SW480 (cell line): ENCODE measurements at regions not wholly inside any gene's neighbourhood (a gene's known extent, or its start where the extent isn't known, plus 50 kb on each side); places are given as distances from the start of the nearest gene placed in this dataset.
"Not testable (repeated sequence)": the region's sequence is repeated elsewhere in the genome, so short reads cannot be mapped to it uniquely, and the experiment has no call there.

ENCODE experiments used
- DNase-seq: peaks from one replicate; pipeline ENCODE4 v3.0.0-alpha.2; 2016; ENCODE audit warnings: low spot score

DNA sequence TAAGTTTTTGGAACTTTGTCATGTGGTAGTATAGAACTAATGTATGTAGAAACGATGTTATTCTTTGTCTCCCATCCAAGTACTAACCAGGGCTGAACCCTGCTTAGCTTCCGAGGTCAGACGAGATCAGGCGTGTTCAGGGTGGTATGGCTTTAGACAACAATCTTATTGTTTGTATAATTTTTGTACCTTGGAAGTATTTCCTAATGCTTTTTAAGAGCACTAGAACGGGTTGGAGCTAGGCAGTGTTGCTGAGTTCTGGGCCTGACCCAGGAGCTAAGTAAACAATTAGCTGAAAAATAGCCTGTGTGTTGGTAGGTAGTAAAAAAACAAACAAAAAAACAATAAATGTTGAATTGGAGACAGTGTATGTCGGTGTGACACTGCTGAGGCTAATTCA, 244.3 kb downstream of the EMP1 start:
- DNase-seq = no peak

DNA sequence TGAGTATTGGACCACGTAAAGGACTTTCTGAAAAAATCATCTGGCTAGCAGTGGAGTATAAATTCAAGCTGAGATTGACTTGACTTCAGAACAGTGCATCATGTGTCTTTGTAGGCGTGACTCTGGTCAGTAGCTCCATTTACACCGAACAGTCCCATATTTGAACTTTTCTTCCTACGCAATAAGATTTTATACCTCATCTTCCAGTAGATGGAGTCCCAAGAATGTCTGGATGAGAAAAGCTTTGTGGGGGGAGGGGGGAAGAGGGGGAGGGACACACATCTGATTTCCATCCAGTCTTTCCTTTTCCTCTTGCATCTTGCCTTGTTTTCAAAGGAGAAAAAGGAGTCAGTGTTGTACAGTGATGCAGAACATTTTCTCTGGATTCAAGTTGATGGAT, 241.0 kb downstream of the EMP1 start:
- DNase-seq = no peak

DNA sequence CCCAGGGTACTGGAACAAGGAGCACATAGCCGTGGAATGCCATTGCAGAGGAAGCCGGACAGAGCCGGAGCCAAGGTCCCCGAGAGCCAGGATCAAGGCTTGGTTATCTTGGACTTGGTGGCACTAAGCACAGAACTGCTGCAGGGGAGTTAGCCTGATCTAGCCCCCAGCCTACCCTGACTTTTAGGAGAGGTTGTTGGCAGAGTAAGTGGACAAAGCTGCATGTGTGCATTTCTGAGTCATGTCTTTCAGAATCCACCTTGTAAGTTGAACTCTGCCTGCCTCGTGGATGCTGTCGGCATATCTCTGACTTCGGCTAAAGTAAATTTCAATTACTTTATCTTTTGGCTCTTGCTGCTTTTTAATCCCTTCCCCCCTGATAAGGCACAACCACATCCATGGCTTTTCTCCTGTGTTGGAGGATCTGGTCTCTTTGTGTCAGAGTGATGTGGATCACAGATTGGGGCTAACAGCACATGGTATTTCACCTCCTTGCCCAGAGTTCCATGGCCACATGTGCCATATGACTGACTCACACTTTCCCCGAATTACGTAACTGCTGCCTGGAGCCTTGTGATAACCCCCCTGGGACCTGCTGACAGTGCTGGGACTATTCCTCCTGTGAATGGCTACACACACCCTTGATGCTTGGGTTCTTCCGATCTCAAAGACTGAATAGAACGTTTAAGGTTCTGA, 240.3 kb downstream of the EMP1 start:
- no peak for DNase-seq

DNA sequence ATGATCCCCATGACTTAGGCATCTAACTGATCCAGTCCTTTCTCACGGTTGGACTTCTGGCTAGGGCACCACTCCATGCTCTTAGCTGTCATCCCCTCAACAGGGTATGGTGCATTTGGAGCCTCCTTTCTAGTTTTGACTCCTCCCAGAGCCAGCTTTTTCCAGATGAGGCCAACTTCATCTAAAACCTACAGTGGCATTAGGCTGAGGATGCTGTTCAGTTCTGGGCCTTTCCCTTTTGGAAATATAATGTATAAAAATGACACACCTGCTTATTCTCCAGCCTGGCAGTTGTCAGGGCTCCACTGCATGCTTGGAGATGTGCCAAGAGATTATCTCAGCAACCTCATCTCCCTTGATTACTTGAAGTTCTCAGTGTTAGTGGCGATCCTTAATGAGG, 239.7 kb downstream of the EMP1 start:
- no peak for DNase-seq

DNA sequence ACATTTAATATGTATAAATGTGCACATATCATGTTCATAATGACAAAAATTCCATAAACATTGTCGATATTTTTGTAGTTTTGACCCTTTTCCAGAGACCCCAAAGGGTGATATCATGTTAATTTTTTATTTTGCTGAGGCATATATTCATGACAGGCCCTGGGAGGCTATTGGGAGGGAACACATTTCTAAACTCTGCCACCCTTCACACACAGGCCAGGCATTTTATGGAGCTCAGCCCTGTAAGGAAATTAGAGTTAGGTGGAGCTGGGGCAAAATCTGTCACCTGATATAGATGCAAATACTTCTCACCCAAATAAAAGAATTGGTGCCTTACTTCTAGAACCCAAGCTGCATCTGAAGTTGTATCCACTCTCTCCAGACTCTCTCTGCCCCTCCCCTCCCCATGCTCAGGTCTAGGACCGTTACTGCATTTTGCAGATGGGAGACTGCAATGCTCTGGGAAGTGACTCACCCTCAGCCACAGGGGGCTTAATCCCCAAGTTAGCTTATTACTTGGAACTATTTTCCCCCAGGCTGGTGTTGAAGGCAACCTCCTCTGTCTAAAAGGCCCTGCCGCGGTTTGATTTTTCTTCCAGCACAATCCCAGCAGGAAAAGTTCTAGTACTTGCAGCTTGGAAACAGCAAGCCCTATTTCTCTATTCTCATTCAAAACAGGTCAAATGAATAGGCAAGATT, 238.9 kb downstream of the EMP1 start:
- DNase-seq = no peak

DNA sequence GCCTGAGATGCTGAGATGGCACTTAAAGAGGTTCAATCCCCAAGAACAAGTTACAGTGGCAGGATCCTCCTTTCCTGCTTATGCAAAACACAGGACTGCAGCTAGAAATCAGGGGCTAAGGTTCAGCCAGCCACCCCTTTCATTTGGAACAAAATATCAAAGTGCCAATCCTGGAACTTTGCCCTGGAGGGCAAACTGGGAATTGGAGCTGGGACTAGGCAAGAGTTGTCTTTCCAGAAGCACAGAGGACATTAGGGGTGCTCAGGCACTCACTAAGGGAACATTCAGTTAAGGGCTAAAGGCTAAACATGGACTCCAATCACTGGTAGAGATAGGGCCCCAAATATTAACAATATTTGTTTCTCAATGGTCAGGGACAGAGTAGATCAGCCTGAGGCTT, 237.2 kb downstream of the EMP1 start:
- no peak for DNase-seq

DNA sequence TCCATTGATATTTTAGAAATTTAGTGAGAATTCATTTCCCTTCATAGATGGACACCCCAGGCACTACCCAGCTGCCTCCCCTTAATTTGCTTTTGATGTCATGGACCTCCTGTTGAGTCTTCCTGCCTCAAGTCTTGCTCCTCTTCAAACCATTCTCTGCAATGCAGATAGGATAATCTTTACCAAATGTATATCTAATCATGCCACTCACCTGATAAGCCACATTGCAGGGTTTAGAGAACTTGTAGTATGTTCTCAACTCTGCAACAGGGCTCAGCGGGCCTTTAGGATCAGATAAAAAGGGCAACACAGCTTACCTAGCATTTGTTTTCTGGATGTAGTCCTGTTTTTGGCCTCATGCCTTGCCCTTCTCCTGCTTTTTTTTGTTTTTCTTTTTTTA, 234.5 kb downstream of the EMP1 start:
- DNase-seq = no peak

DNA sequence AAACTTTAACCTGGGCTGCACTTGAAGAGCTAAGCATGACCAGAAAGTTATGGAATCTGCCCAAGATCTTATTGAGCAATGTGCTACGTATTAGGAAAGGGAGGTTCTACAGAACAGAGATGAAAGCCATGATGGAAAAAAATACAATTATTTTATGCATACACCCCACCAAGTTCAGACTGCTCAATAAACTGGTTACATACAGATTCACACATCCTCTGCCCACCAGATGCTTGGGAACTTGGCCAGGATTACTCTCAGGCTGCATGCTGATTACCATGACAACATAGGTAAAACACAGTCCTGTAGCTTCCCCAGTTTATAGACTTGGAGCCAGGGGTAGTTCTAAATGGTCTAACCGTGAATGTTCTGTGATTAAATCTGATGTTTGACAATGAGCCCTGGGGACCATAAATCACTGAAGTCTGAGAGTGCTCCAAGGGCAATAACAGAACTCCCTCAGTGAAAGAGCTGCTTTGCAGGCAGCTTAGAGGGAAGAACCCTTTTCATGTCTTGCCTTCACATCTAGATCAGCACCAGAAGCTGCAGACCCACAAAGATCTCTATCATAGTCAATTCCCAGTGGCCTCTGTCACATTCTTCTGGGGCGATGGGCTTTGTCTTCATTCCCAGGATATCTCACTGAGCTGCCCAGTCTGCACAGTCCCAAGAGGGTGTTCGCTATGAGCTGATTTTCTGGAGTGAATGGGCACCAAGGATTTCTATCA, 232.2 kb downstream of the EMP1 start:
- no peak for DNase-seq

DNA sequence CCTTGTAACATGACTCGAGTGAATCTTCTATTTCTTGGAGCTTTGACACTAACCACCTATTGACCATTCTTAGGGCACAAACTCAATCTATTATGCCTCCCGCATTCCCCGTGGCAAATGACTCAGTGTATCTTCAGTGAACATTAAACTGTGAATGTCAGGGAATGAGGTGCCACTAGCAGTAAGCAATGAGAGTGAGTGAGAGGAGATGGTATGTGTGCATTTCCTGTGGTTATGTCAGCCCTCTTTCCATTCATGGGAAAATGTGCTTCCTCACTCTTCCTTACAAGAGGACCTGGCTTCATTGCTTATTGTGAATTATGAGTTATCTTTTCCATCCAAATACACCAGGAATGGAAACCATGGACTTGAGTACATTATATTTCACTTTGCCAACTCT, 229.2 kb downstream of the EMP1 start:
- DNase-seq = peak; percentile 49

DNA sequence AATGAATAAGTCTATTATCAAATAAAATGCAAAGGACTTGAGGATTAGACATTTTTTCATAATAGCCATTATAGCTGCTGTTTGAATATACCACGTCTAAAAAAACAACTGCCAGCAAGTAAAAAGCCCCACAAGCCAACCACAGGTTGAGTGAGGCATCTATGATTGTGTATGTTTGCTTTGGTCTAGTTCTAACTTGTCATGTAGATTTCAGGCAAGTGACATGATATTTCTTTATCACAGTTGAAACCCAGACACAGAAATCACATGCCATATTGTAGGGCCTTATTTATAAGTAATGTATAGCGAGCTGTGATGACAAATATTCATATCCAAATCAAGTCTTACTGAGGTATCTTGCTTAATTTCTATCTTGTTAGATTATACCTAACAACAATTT, 225.8 kb downstream of the EMP1 start:
- no peak for DNase-seq

DNA sequence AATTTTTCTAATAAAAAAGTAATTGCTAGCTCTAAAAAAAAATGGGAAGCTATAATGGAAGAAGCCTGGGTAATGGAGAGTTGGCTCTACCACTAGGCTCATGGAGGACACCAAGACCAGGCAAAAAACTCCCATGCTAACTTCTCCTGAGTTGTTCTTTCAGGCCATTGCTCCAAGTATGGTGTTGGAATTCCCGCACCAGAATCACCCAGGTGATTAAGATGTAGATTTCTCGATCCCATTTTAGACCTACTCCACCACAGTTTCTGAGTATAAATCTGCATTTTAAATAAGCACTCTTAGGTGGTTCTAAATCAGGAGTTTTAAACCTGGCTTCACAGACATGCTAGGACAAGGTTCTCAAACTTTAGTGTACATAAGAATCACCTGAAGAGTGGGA, 221.0 kb downstream of the EMP1 start:
- no peak for DNase-seq

DNA sequence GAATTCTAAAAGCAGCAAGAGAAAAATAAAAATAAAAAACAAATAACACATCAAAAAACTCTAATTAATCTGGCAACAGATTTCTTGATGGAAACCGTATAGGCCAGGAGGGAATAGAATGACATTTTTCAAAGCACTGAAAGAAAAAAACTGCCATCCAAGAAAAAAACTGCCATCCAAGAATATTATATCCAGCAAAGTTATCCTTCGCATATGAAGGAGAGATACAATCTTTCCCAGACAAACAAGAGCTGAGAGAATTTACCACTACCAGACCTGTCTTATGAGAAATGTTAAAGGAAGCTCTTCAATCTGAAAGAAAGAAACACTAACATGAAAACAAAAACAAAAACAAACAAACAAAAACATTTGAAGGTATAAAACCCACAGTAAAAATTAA, 214.8 kb downstream of the EMP1 start:
- DNase-seq = no peak

DNA sequence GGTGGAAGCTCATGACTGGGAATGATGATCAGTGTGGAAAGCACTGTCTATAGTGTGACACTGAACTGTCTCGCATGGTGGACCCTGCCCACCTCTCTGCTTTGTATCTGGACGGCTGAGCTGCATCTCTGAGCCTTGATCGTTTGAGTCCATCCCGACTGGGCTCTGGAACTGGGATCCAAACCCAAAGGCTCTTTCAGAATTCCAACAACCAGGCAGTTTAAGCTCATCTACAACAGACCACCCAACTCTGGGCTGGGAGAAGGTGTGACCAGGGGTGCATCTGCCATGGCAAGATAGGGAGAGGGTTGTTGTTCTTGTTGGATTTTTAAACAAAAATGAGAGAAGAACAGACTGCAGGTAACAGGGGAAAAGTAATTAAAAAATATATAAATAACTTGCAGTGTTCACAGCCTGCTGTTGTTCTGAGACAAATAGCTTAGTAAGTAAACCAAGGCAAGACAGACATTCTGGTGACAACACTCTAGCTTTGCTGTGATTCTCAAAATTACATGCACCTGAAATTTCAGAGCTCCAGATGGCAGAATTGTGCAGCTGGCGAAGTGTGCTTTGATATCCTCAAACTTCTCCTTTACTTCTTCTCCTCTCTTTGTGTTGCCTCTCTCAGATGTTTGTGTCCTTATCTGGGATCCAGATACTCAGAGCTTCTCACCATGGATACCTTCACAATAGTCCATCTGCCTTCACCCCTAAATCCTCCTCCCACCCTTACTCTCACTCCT, 209.6 kb downstream of the EMP1 start:
- no peak for DNase-seq

DNA sequence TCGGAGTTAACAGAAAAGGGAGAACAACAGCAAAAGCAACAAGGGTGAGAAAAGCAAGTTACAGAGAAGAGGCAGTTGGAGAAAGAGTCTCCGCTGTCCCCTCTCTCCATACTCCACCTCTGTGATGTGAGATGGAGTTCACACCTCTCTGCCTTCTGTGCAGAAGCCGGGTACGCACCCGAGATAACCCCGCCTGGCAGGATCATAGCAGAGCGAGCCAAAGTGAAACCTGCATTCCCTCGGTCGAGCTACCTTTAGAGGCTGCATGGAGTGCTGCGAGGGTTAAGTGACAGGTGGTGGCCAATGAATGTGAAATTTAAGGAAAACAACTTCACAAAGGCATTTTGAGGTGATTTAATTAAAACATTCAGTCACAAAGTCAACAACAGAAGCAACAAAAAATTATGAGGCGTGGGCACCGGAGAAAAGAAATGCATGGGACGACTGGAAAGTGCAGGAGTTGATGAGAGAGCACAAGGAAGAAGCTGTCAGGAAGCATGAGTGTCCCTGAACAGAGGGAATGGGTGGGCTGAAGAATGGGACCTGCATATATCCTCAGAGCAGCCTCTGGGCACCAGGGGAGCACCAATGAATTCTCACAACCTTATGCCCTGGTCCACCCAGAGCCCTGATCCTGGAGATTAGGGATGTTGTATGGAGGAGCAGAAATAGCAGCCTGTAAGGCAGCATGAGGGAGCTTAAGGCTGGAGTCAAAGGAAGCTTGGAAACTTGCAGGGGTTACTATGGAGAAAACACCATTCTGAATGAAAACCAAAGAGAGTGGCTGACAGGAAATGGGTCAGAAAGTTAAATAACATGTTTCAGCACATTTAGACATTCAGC, 208.3 kb downstream of the EMP1 start:
- DNase-seq = no peak

DNA sequence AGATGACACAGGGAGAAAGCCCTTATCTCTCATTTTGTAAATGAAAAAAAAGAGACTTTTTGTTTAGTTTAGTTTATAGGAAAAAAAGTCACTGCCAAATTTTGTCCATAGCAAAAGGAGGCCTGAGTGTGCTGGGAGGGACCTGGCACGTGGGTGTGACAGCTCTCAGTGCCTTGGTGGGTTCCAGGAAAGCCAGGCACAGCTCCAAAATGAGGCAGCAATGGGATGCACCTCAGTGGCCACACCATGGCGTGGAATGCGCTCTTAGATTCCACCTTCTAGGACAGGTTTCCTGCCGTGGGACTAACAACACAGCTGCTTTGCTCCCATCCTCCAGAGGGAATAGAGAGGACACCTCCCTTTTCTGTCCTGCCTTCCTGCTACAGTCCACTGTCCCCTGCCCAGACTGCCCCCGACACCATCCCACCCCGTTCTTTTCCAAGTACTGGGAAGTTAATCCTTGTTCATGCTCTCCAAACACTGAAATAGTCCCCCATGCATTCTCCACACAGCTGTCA, 207.6 kb downstream of the EMP1 start:
- no peak for DNase-seq

DNA sequence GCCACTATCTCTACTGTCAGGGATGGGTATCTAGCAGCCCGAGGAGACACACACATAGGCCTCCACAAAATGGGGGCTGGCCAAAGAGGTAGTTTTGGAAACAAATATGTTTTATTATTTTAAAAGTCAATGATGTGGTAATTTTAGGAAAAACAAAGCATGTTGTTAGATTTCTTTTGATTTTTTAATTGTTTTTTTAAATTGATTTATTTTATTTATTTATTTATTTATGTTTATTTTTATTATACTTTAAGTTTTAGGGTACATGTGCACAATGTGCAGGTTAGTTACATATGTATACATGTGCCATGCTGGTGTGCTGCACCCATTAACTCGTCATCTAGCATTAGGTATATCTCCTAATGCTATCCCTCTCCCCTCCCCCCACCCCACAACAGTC, 194.8 kb downstream of the EMP1 start:
- not testable (repeated sequence) for DNase-seq

DNA sequence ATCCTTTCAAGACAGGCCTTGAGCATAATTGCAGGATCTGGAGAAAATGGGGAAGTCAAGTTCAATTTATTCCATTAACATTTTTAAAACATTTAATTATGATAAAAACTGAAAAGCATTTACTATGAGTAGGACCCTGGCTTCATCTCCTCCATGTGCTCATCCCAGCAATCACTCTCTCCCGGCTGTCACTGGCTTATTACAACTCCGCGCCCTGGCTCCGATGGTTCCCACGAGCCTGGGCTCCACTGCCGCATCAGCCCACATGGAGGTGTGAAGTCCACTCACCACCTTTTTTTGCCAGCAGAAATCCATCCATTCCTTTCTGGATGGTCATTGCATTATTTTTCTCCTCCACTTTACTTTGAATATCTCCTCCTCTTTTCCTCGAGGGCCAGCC, 194.4 kb downstream of the EMP1 start:
- no peak for DNase-seq

DNA sequence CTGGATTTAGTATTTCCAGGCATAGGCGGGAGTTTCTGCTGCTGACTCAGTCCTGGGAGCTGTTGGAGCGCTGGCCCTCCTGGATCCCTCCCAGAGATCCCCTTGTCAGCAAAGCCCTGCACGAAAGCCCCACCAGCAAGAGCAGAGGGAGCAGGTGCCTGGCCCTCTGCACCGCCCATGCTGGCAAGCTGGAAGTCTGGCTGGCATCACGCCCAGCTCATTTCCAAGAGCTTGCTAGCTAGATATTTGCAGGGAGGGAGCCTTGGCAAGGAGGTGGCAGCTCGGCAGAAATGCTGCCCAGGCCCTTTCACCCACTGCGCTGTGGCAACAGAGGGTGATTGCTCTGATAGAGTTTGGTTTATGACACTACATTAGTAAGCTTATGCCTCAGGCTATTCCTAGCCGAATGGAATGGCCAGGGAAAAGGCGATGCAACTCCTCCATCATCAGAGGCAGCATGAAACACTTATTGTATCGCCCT, 193.9 kb downstream of the EMP1 start:
- peak; percentile 58 for DNase-seq

DNA sequence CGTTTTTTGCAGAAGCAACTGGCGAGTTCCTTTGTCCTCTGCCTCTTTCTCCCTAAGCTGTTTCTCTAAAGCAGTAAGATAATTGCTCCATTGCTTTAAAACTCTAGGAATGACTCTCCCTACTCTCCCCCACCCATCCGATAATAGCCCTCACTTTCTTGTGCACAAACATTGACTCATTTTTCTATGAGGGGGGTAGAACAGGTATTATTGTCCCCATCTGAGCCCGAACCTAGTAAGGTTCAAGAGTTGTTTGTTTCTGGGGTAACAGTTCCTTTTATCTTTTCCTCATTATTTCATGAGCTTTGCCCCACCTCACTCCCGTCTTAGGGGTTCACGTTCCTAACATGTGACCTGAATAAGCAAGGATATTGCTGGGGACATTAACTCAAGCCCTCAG, 190.6 kb downstream of the EMP1 start:
- DNase-seq = no peak

DNA sequence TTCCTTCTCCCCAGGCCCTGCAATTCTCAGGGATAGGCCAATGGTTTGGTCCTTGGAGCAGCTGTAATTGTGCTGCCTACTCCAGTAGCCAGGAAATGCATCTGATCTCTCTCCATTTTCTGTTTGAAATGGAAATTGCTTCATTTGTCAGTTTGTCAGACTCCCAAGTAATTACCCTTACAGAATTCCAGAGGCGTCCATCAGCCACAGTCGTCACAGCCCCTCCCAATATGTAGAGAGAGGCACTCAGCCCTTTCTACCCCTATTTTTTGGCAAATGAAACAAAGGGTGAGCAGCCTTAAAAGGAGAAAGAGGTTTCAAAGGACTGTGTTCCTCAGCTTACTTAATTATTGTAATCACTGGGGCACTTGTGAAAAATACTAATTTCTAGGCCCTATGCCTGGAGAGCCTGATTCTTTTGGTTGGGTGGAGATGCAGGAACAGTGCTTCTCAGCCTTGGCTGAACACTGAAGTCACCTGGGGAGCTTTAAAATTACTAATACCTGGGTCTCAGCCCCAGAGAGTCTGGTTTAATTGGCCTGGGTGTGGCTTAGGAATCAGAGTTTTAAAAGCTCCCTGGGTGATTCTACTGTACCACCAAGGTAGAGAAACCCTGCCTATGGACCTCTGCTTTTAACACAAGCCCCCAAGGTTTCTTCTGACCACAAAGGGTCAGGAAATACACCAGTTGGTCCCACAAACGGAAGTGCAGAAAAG, 190.0 kb downstream of the EMP1 start:
- DNase-seq = no peak

DNA sequence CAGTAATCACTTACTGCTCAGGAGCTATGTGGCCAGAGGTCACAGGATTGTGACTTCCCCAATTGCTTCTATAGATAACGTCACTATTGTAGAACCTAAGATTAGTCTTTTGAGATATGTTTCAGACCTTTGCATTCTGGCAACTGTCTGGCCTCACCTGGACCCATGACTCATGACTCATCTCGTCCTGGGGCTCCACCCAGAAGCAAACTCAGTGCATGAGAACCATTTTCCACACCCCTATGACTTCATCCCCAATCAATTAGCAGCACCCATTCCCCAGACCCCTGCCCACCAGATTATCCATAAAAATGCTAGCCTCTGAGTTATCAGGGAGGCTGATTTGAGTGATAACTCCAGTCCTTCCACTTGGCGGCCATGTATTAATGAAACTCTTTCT, 186.9 kb downstream of the EMP1 start:
- DNase-seq = peak; percentile 53
